NK-92 treated with Interleukin-12 subunit alpha and Interleukin-12 subunit beta, amount 100 ng/mL, for 24 hours (cell line): ENCODE measurements at regions not wholly inside any gene's neighbourhood (a gene's known extent, or its start where the extent isn't known, plus 50 kb on each side); places are given as distances from the start of the nearest gene placed in this dataset.
"Not testable (repeated sequence)": the region's sequence is repeated elsewhere in the genome, so short reads cannot be mapped to it uniquely, and the experiment has no call there.

Experiments
- DNase-seq: peaks from one replicate; lab custom pipeline; 2025; lab: John Stamatoyannopoulos, UW

GRCh38 chr1:222065234-222065633 is 323.3 kb upstream of the DUSP10 start:
- no peak for DNase-seq

GRCh38 chr1:222064388-222065211 is 322.7 kb upstream of the DUSP10 start:
- no peak for DNase-seq

GRCh38 chr1:222062640-222063039 is 320.8 kb upstream of the DUSP10 start:
- no peak for DNase-seq

GRCh38 chr1:222061711-222062359 is 319.9 kb upstream of the DUSP10 start:
- DNase-seq: no peak

GRCh38 chr1:222060210-222060916 is 318.5 kb upstream of the DUSP10 start:
- no peak for DNase-seq

GRCh38 chr1:222058249-222058648 is 316.4 kb upstream of the DUSP10 start:
- no peak for DNase-seq

- DNase-seq: no peak
Measured at GRCh38 chr1:222057162-222057561, 315.3 kb upstream of the DUSP10 start.

GRCh38 chr1:222054416-222054815 is 312.5 kb upstream of the DUSP10 start:
- DNase-seq: no peak

- DNase-seq: no peak
Measured at GRCh38 chr1:222053790-222054294, 312.0 kb upstream of the DUSP10 start.

GRCh38 chr1:222051311-222051710 is 309.4 kb upstream of the DUSP10 start:
- DNase-seq: not testable (repeated sequence)

GRCh38 chr1:222049661-222050060 is 307.8 kb upstream of the DUSP10 start:
- DNase-seq: not testable (repeated sequence)

- DNase-seq: no peak
Measured at GRCh38 chr1:222049176-222049575, 307.3 kb upstream of the DUSP10 start.

GRCh38 chr1:222048094-222048595 is 306.3 kb upstream of the DUSP10 start:
- peak; percentile 10 for DNase-seq

- DNase-seq: no peak
Measured at GRCh38 chr1:222047366-222047765, 305.5 kb upstream of the DUSP10 start.

- DNase-seq: peak; percentile 38
Measured at GRCh38 chr1:222046684-222047263, 304.9 kb upstream of the DUSP10 start.

- DNase-seq: no peak
Measured at GRCh38 chr1:222045786-222046185, 303.9 kb upstream of the DUSP10 start.

GRCh38 chr1:222045236-222045635 is 303.3 kb upstream of the DUSP10 start:
- no peak for DNase-seq

GRCh38 chr1:222043444-222044292 is 301.8 kb upstream of the DUSP10 start:
- no peak for DNase-seq

- no peak for DNase-seq
Measured at GRCh38 chr1:222042120-222042519, 300.2 kb upstream of the DUSP10 start.

- no peak for DNase-seq
Measured at GRCh38 chr1:222040955-222041354, 299.1 kb upstream of the DUSP10 start.
